Endothelial cell of umbilical vein (primary cell): ENCODE measurements at regions not wholly inside any gene's neighbourhood (a gene's known extent, or its start where the extent isn't known, plus 50 kb on each side); places are given as distances from the start of the nearest gene placed in this dataset.

Source experiments
- BruUV-seq: library from RNA; stranded (reverse); fragments of 400-500 nt; replicated peaks from 2 replicates; lab custom pipeline; 2021; lab: Mats Ljungman, UMichigan
- CTCF ChIA-PET: fragments of 300-600, 350-600 bp; sonication (Branson Sonifier 250); formaldehyde crosslinking; loops from one replicate; lab custom pipeline; 2021; ENCODE audit warnings: antibody characterized with exemption, inconsistent platforms; lab: Charles Lee
- POLR2A ChIA-PET: fragments of 300-600, 350-600 bp; sonication (Branson Sonifier 250); formaldehyde crosslinking; loops from one replicate; lab custom pipeline; 2021; ENCODE audit warnings: antibody characterized with exemption, inconsistent platforms; lab: Charles Lee
- DNase-seq: peaks from one replicate; pipeline ENCODE4 v3.0.0-alpha.2; 2011; ENCODE audit warnings: low read depth, low spot score
- FAIRE-seq: peaks from 2 replicates; lab custom pipeline; 2011; peaks lifted over from hg19 to GRCh38; lab: Jason Lieb, UNC
- H2AFZ ChIP-seq: 2 replicates; pipeline ENCODE4 v1.6.0; 2012; ENCODE audit warnings: low read depth, low read length, control low read depth, inconsistent platforms
- H3K27ac ChIP-seq: 2 replicates; pipeline ENCODE4 v1.5.1; 2011; ENCODE audit warnings: low read depth, mild to moderate bottlenecking, control low read depth, low read length, moderate library complexity; ENCODE audit not compliant: insufficient read depth
- H3K27me3 ChIP-seq, 2 experiments: 2 replicates each; pipeline versions ENCODE4 v1.6.0 to v1.6.1; 2011; ENCODE audit warnings: low read length in 2 of 2, mixed read lengths in 1 of 2; ENCODE audit not compliant: control insufficient read depth in 2 of 2, insufficient read depth in 2 of 2
- H3K36me3 ChIP-seq, 2 experiments: 2 replicates in 1 of 2; 3 replicates in 1 of 2; pipeline ENCODE4 v1.5.1; 2011; ENCODE audit warnings: low read length in 2 of 2, mild to moderate bottlenecking in 1 of 2, moderate library complexity in 1 of 2; ENCODE audit not compliant: control insufficient read depth in 2 of 2, insufficient read depth in 2 of 2; ENCODE audit errors: extremely low read depth in 1 of 2
- H3K4me1 ChIP-seq: 3 replicates; pipeline ENCODE4 v1.5.1; 2011; ENCODE audit warnings: mild to moderate bottlenecking, low read length; ENCODE audit not compliant: control insufficient read depth, insufficient read depth; ENCODE audit errors: extremely low read depth
- H3K4me2 ChIP-seq: 2 replicates; pipeline ENCODE4 v1.6.1; 2011; ENCODE audit warnings: low read length, control low read depth, mixed read lengths; ENCODE audit not compliant: insufficient read depth
- H3K4me3 ChIP-seq, 3 experiments: fragments of 200-600 bp in 1 of 3; sonication (generic), shearing (Covaris generic) in 1 of 3; replicated peaks in 1 of 3; 2 replicates each; pipeline ENCODE4 v1.5.1; 2011 to 2016; ENCODE audit warnings: control low read depth in 3 of 3, low read length in 3 of 3, mild to moderate bottlenecking in 2 of 3, inconsistent platforms in 1 of 3, low read depth in 1 of 3, moderate library complexity in 1 of 3; ENCODE audit not compliant: insufficient read depth in 1 of 3
- H3K79me2 ChIP-seq: 2 replicates; pipeline ENCODE4 v1.6.0; 2012; ENCODE audit warnings: low read length, inconsistent platforms; ENCODE audit not compliant: control insufficient read depth, insufficient read depth
- H3K9ac ChIP-seq: replicated peaks from 2 replicates; pipeline ENCODE3; 2011; ENCODE audit warnings: low read length, control low read depth; ENCODE audit not compliant: insufficient read depth; ENCODE audit errors: extremely low read depth
- H3K9me1 ChIP-seq: replicated peaks from 3 replicates; pipeline ENCODE4 v1.6.0; 2011; ENCODE audit warnings: mild to moderate bottlenecking, low read length; ENCODE audit not compliant: control insufficient read depth, insufficient read depth; ENCODE audit errors: extremely low read depth
- H3K9me3 ChIP-seq: replicated peaks from 2 replicates; pipeline ENCODE4 v1.5.1; 2012; ENCODE audit warnings: low read length, inconsistent platforms; ENCODE audit not compliant: control insufficient read depth, insufficient read depth
- H4K20me1 ChIP-seq: replicated peaks from 2 replicates; pipeline ENCODE3; 2011; ENCODE audit warnings: mild to moderate bottlenecking, low read length; ENCODE audit not compliant: control insufficient read depth, insufficient read depth; ENCODE audit errors: extremely low read depth
- CTCF ChIP-seq, 2 donors: IDR thresholded peaks; 1 replicate in 1 of 2; 2 replicates in 1 of 2; pipeline ENCODE4 v1.5.1; 2011; ENCODE audit warnings: low read length in 2 of 2, mild to moderate bottlenecking in 2 of 2, moderate library complexity in 2 of 2, control low read depth in 1 of 2, inconsistent platforms in 1 of 2, low read depth in 1 of 2; ENCODE audit not compliant: insufficient read depth in 1 of 2; ENCODE audit errors: extremely low read depth in 1 of 2
- EZH2 ChIP-seq: IDR thresholded peaks from 2 replicates; pipeline ENCODE4 v1.6.1; 2012; ENCODE audit warnings: borderline replicate concordance, low read depth, mild to moderate bottlenecking, moderate library complexity, low read length, inconsistent platforms; ENCODE audit not compliant: severe bottlenecking
- FOS ChIP-seq: IDR thresholded peaks from 2 replicates; pipeline ENCODE4 v1.6.1; 2011; ENCODE audit warnings: mild to moderate bottlenecking, low read length, moderate library complexity, borderline replicate concordance; ENCODE audit not compliant: insufficient read depth
- GATA2 ChIP-seq: IDR thresholded peaks from 2 replicates; pipeline ENCODE4 v1.7.0; 2011; ENCODE audit warnings: low read depth, mild to moderate bottlenecking, moderate library complexity, mixed read lengths, low read length; ENCODE audit not compliant: insufficient read length, insufficient read depth
- JUN ChIP-seq: IDR thresholded peaks from 2 replicates; pipeline ENCODE4 v1.6.1; 2011; ENCODE audit warnings: borderline replicate concordance, low read depth; ENCODE audit not compliant: insufficient read length, insufficient read depth
- MAX ChIP-seq: IDR thresholded peaks from 2 replicates; pipeline ENCODE4 v1.6.1; 2011; ENCODE audit not compliant: insufficient read depth, insufficient read length
- MYC ChIP-seq: IDR thresholded peaks from one replicate; pipeline ENCODE4 v1.6.1; 2011; ENCODE audit warnings: mild to moderate bottlenecking, low read depth, low read length
- POLR2A ChIP-seq: IDR thresholded peaks from 2 replicates; pipeline ENCODE4 v1.6.1; 2012; ENCODE audit warnings: low read depth, mild to moderate bottlenecking, control low read depth, low read length
- POLR2AphosphoS5 ChIP-seq: IDR thresholded peaks from 2 replicates; pipeline ENCODE4 v1.6.1; 2012; ENCODE audit warnings: low read depth, mild to moderate bottlenecking, control low read depth, low read length, moderate library complexity; ENCODE audit not compliant: insufficient read depth
- dilution Hi-C: fragments of 300-500 bp; cut with MboI; formaldehyde crosslinking; loops from one replicate; pipeline ENCODE4 v1.15.0; 2019; ENCODE audit warnings: low sequenced_read_pairs; ENCODE audit not compliant: extremely low pct_ligation_motif_present
- intact Hi-C: fragments of 100-400 bp; cut with micrococcal nuclease; formaldehyde crosslinking; loops from one replicate; pipeline ENCODE4 v1.10.0; 2022

GRCh38 chr13:99640260-99640659 is 139.0 kb downstream of the TM9SF2 start:
- Histone ChIP-seq H3K36me3 (no peaks in the 10 kb centered on the region), H3K9ac (no peak overlapping the region), H2AFZ (no peak overlapping the region), H3K79me2 (no peaks in the 10 kb centered on the region), H3K27me3 (peaks cover 0 to 2% of the 10 kb centered on the region in 2 experiments), H3K4me1 (no peaks in the 10 kb centered on the region), H3K9me3 (no peaks in the 10 kb centered on the region), H3K27ac (no peak overlapping the region), H3K9me1 (no peaks in the 10 kb centered on the region), H3K4me3 (no peak overlapping the region), H3K4me2 (no peak overlapping the region), H4K20me1 (peaks cover 2% of the 10 kb centered on the region)
- dilution Hi-C loops (no loop called here), intact Hi-C loops (no loop called here)
- FAIRE-seq (no peak), DNase-seq (no peak)
- TF ChIP-seq POLR2A (no peak), EZH2 (no peak), GATA2 (no peak), CTCF (IDR thresholded peaks at IDR 0.05; ENCODE audit: extremely low read depth in 1 of 2, insufficient read depth in 1 of 2, low read depth in 1 of 2, low read length in 2 of 2) (no peak), MYC (no peak), MAX (no peak), POLR2AphosphoS5 (no peak), JUN (no peak), FOS (no peak)
- BruUV-seq = no TSS peak
- POLR2A ChIA-PET = no interaction called here
- CTCF ChIA-PET = interaction anchor here (1.3 kb wide), 1 partner anchor 17 kb away, joined by 4 read pairs; no protein-coding TSS in a partner anchor
